HG02970 (cell line): ENCODE measurements at regions not wholly inside any gene's neighbourhood (a gene's known extent, or its start where the extent isn't known, plus 50 kb on each side); places are given as distances from the start of the nearest gene placed in this dataset.
"Not testable (repeated sequence)": the region's sequence is repeated elsewhere in the genome, so short reads cannot be mapped to it uniquely, and the experiment has no call there.

Source experiments
- ATAC-seq: cut with Tn5 transposase; IDR thresholded peaks from one replicate; pipeline ENCODE4 v1.9.1; 2021; ENCODE audit warnings: mild to moderate bottlenecking, moderate library complexity, moderate number of reproducible peaks; ENCODE audit not compliant: unreplicated experiment, low FRiP score

GRCh38 chr20:22810626-22811569 is 224.2 kb upstream of the SSTR4 start:
- ATAC-seq, result no peak

- no peak for ATAC-seq
Measured at GRCh38 chr20:22814471-22815205, 220.5 kb upstream of the SSTR4 start.

- ATAC-seq, result no peak
Measured at GRCh38 chr20:22815206-22815551, 219.9 kb upstream of the SSTR4 start.

GRCh38 chr20:22815603-22816315 is 219.4 kb upstream of the SSTR4 start:
- ATAC-seq, result no peak

- ATAC-seq, result no peak
Measured at GRCh38 chr20:22818636-22819035, 216.5 kb upstream of the SSTR4 start.

GRCh38 chr20:22819112-22819511 is 216.0 kb upstream of the SSTR4 start:
- no peak for ATAC-seq

- no peak for ATAC-seq
Measured at GRCh38 chr20:22819784-22820183, 215.3 kb upstream of the SSTR4 start.

- ATAC-seq, result no peak
Measured at GRCh38 chr20:22821081-22821727, 213.9 kb upstream of the SSTR4 start.

- ATAC-seq, result no peak
Measured at GRCh38 chr20:22821796-22822195, 213.3 kb upstream of the SSTR4 start.

- ATAC-seq, result no peak
Measured at GRCh38 chr20:22823119-22823518, 212.0 kb upstream of the SSTR4 start.

GRCh38 chr20:22824077-22824476 is 211.0 kb upstream of the SSTR4 start:
- ATAC-seq, result no peak

GRCh38 chr20:22825076-22825475 is 210.0 kb upstream of the SSTR4 start:
- ATAC-seq, result no peak

- no peak for ATAC-seq
Measured at GRCh38 chr20:22825546-22825945, 209.6 kb upstream of the SSTR4 start.

GRCh38 chr20:22826306-22827230 is 208.5 kb upstream of the SSTR4 start:
- no peak for ATAC-seq

- ATAC-seq, result no peak
Measured at GRCh38 chr20:22827916-22828315, 207.2 kb upstream of the SSTR4 start.

GRCh38 chr20:22829356-22829755 is 205.8 kb upstream of the SSTR4 start:
- ATAC-seq, result no peak

- ATAC-seq, result no peak
Measured at GRCh38 chr20:22830138-22830537, 205.0 kb upstream of the SSTR4 start.

GRCh38 chr20:22830715-22831114 is 204.4 kb upstream of the SSTR4 start:
- not testable (repeated sequence) for ATAC-seq

GRCh38 chr20:22833851-22834250 is 201.3 kb upstream of the SSTR4 start:
- ATAC-seq, result no peak
